ENCODE measurements at regions not wholly inside any gene's neighbourhood (a gene's known extent, or its start where the extent isn't known, plus 50 kb on each side); places are given as distances from the start of the nearest gene placed in this dataset.

DNA sequence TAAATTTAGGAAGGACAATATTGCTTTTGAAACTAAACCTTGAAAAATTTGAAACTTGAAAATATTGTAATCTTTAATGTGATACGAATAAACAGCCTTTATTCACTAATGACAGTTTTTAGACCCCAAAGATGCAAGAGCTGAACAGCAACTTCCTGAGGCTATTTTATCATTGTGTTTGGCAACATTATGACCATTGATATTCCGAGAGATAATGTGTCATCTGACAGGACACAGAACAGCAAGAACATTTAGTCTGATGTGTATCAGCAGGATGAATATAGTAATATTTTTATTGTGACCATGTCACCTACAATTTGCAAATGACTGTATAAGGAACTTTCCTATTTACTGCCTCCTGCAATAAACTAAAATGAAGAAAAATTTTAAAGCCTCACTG lies 316.0 kb downstream of the ADAM29 start:
- no peak for TF ChIP-seq EZH2 (IDR thresholded peaks at IDR 0.05; ENCODE audit: insufficient read depth, low read length)
- TF ChIP-seq, protein P1, sequence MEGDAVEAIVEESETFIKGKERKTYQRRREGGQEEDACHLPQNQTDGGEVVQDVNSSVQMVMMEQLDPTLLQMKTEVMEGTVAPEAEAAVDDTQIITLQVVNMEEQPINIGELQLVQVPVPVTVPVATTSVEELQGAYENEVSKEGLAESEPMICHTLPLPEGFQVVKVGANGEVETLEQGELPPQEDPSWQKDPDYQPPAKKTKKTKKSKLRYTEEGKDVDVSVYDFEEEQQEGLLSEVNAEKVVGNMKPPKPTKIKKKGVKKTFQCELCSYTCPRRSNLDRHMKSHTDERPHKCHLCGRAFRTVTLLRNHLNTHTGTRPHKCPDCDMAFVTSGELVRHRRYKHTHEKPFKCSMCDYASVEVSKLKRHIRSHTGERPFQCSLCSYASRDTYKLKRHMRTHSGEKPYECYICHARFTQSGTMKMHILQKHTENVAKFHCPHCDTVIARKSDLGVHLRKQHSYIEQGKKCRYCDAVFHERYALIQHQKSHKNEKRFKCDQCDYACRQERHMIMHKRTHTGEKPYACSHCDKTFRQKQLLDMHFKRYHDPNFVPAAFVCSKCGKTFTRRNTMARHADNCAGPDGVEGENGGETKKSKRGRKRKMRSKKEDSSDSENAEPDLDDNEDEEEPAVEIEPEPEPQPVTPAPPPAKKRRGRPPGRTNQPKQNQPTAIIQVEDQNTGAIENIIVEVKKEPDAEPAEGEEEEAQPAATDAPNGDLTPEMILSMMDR (IDR thresholded peaks at IDR 0.05; ENCODE audit: insufficient read depth, low read depth, low read length), result no peak
